IMR-90 (cell line): ENCODE measurements at regions not wholly inside any gene's neighbourhood (a gene's known extent, or its start where the extent isn't known, plus 50 kb on each side); places are given as distances from the start of the nearest gene placed in this dataset.

Source experiments
- ATAC-seq: fragments of 200-7000 bp; cut with Tn5 transposase; 2 replicates; pipeline ENCODE4 v1.9.1; 2020; ENCODE audit warnings: low read depth, mild to moderate bottlenecking, moderate library complexity
- BruUV-seq: library from RNA; stranded (reverse); fragments of 400-500 nt; replicated peaks from 2 replicates; lab custom pipeline; 2021; lab: Mats Ljungman, UMichigan
- CTCF ChIA-PET: fragments of 300-600 bp; formaldehyde crosslinking; extraction: SDS; loops from one replicate; lab custom pipeline; 2021; ENCODE audit warnings: antibody characterized with exemption; lab: Yijun Ruan, JAX
- POLR2A ChIA-PET: fragments of 300-600 bp; sonication (Branson Sonifier 250); formaldehyde crosslinking; loops from one replicate; lab custom pipeline; 2022; ENCODE audit warnings: antibody characterized with exemption; ENCODE audit not compliant: unreplicated experiment; lab: Charles Lee
- DNase-seq: peaks from one replicate; pipeline ENCODE4 v3.0.0; 2013
- H2AFZ ChIP-seq: replicated peaks from 2 replicates; pipeline ENCODE3; 2013; ENCODE audit warnings: low read length, mild to moderate bottlenecking; ENCODE audit not compliant: poor library complexity
- H2AK5ac ChIP-seq: 2 replicates; pipeline ENCODE4 v1.6.1; 2013; ENCODE audit warnings: low read depth, low read length, inconsistent platforms
- H2AK9ac ChIP-seq: replicated peaks from 2 replicates; pipeline ENCODE3; 2013; ENCODE audit warnings: mild to moderate bottlenecking, low read depth, low read length, moderate library complexity; ENCODE audit not compliant: poor library complexity
- H2BK120ac ChIP-seq: 2 replicates; pipeline ENCODE4 v1.6.1; 2013; ENCODE audit warnings: low read depth, low read length, inconsistent platforms
- H2BK15ac ChIP-seq: 3 replicates; pipeline ENCODE4 v1.6.1; 2013; ENCODE audit warnings: low read depth, low read length, inconsistent platforms
- H2BK20ac ChIP-seq: 2 replicates; pipeline ENCODE4 v1.6.1; 2013; ENCODE audit warnings: low read depth, mild to moderate bottlenecking, inconsistent platforms, low read length, moderate library complexity
- H2BK5ac ChIP-seq: 2 replicates; pipeline ENCODE4 v1.6.1; 2013; ENCODE audit warnings: mild to moderate bottlenecking, low read depth, low read length, inconsistent platforms; ENCODE audit not compliant: poor library complexity, severe bottlenecking
- H3K14ac ChIP-seq: replicated peaks from 2 replicates; pipeline ENCODE4 v1.6.1; 2013; ENCODE audit warnings: low read depth, low read length, inconsistent platforms
- H3K18ac ChIP-seq: 2 replicates; pipeline ENCODE4 v1.6.1; 2013; ENCODE audit warnings: low read depth, low read length, control low read depth
- H3K23ac ChIP-seq: 2 replicates; pipeline ENCODE4 v1.6.1; 2013; ENCODE audit warnings: low read depth, low read length, inconsistent platforms
- H3K27ac ChIP-seq: 2 replicates; pipeline ENCODE4 v1.5.1; 2013; ENCODE audit warnings: mild to moderate bottlenecking, control low read depth, low read length; ENCODE audit not compliant: insufficient read depth
- H3K27me3 ChIP-seq: 2 replicates; pipeline ENCODE4 v1.6.1; 2013; ENCODE audit warnings: low read length; ENCODE audit not compliant: control insufficient read depth, insufficient read depth
- H3K36me3 ChIP-seq: 2 replicates; pipeline ENCODE4 v1.6.1; 2013; ENCODE audit warnings: low read length, mixed read lengths; ENCODE audit not compliant: control insufficient read depth, insufficient read depth
- H3K4ac ChIP-seq: 2 replicates; pipeline ENCODE4 v1.6.1; 2013; ENCODE audit warnings: low read depth, low read length, inconsistent platforms
- H3K4me1 ChIP-seq: 2 replicates; pipeline ENCODE4 v1.6.1; 2013; ENCODE audit warnings: low read length, mixed read lengths; ENCODE audit not compliant: control insufficient read depth, insufficient read depth
- H3K4me2 ChIP-seq: 2 replicates; pipeline ENCODE4 v1.6.1; 2013; ENCODE audit warnings: low read depth, mild to moderate bottlenecking, control low read depth, low read length, moderate library complexity
- H3K4me3 ChIP-seq: 2 replicates; pipeline ENCODE4 v1.5.1; 2013; ENCODE audit warnings: low read depth, mild to moderate bottlenecking, control low read depth, low read length, moderate library complexity; ENCODE audit not compliant: insufficient read depth
- H3K56ac ChIP-seq: 2 replicates; pipeline ENCODE4 v1.6.1; 2013; ENCODE audit warnings: low read length, inconsistent platforms; ENCODE audit not compliant: insufficient read depth; ENCODE audit errors: extremely low read depth
- H3K79me1 ChIP-seq, 2 experiments: 2 replicates each; pipeline ENCODE4 v1.6.1; 2013; ENCODE audit warnings: low read length in 2 of 2, inconsistent platforms in 1 of 2, low read depth in 1 of 2
- H3K9ac ChIP-seq: 2 replicates; pipeline ENCODE4 v1.6.1; 2013; ENCODE audit warnings: low read depth, low read length, control low read depth
- H3K9me1 ChIP-seq: 2 replicates; pipeline ENCODE4 v1.6.1; 2013; ENCODE audit warnings: low read length, inconsistent platforms; ENCODE audit not compliant: insufficient read depth
- H3K9me3 ChIP-seq: 2 replicates; pipeline ENCODE4 v1.6.1; 2013; ENCODE audit warnings: low read length; ENCODE audit not compliant: control insufficient read depth, insufficient read depth
- H4K20me1 ChIP-seq: 2 replicates; pipeline ENCODE4 v1.6.1; 2013; ENCODE audit warnings: low read length, inconsistent platforms; ENCODE audit not compliant: insufficient read depth
- H4K5ac ChIP-seq: 2 replicates; pipeline ENCODE4 v1.6.1; 2013; ENCODE audit warnings: mild to moderate bottlenecking, low read depth, low read length, control low read depth
- H4K8ac ChIP-seq, 2 experiments: 2 replicates each; pipeline ENCODE4 v1.6.1; 2013; ENCODE audit warnings: low read depth in 2 of 2, low read length in 2 of 2, control low read depth in 1 of 2, inconsistent platforms in 1 of 2
- H4K91ac ChIP-seq: 2 replicates; pipeline ENCODE4 v1.6.1; 2013; ENCODE audit warnings: low read depth, low read length, inconsistent platforms; ENCODE audit not compliant: insufficient read depth
- BHLHE40 ChIP-seq: fragments of 150-350 bp; IDR thresholded peaks from 2 replicates; pipeline ENCODE4 v1.6.1; 2016; ENCODE audit warnings: mild to moderate bottlenecking, low read depth, low read length
- CEBPB ChIP-seq: IDR thresholded peaks from 2 replicates; pipeline ENCODE4 v1.6.1; 2012; ENCODE audit warnings: low read depth, low read length, improper control_type of control experiment
- CHD1 ChIP-seq: IDR thresholded peaks from 2 replicates; pipeline ENCODE4 v1.6.1; 2012; ENCODE audit warnings: low read depth, low read length, improper control_type of control experiment
- FOS ChIP-seq: fragments of 150-350 bp; IDR thresholded peaks from 2 replicates; pipeline ENCODE4 v1.6.1; 2016; ENCODE audit warnings: low read depth, low read length
- MAFK ChIP-seq: IDR thresholded peaks from 2 replicates; pipeline ENCODE4 v1.6.1; 2012; ENCODE audit warnings: low read depth, low read length, improper control_type of control experiment
- MAZ ChIP-seq: IDR thresholded peaks from 2 replicates; pipeline ENCODE4 v1.6.1; 2012; ENCODE audit warnings: low read depth, mild to moderate bottlenecking, low read length, improper control_type of control experiment, moderate library complexity, borderline replicate concordance
- MXI1 ChIP-seq: IDR thresholded peaks from 2 replicates; pipeline ENCODE4 v1.6.1; 2012; ENCODE audit warnings: low read depth, mild to moderate bottlenecking, low read length, moderate library complexity, borderline replicate concordance
- NFE2L2 ChIP-seq: fragments of 150-350 bp; IDR thresholded peaks from 2 replicates; pipeline ENCODE4 v1.6.1; 2016; ENCODE audit warnings: low read depth, mild to moderate bottlenecking, low read length
- POLR2A ChIP-seq: IDR thresholded peaks from 2 replicates; pipeline ENCODE4 v1.6.1; 2012; ENCODE audit warnings: mild to moderate bottlenecking, low read depth, low read length
- RAD21 ChIP-seq: IDR thresholded peaks from 2 replicates; pipeline ENCODE4 v1.6.1; 2012; ENCODE audit warnings: low read length, improper control_type of control experiment
- RCOR1 ChIP-seq: IDR thresholded peaks from 2 replicates; pipeline ENCODE4 v1.6.1; 2012; ENCODE audit warnings: mild to moderate bottlenecking, low read length, improper control_type of control experiment; ENCODE audit not compliant: insufficient replicate concordance
- RFX5 ChIP-seq: IDR thresholded peaks from 2 replicates; pipeline ENCODE4 v1.8.0; 2012; ENCODE audit warnings: low read depth, mild to moderate bottlenecking, low read length, moderate library complexity
- SMC3 ChIP-seq: fragments of 150-350 bp; IDR thresholded peaks from 2 replicates; pipeline ENCODE4 v1.6.1; 2016; ENCODE audit warnings: low read depth, mild to moderate bottlenecking, antibody characterized with exemption, low read length, moderate library complexity
- WGBS, 2 experiments: methylation state at CpG; one replicate each; pipeline versions ENCODE4 v1.1.5 to v1.1.7; 2013; ENCODE audit warnings: missing lambda C conversion rate in 2 of 2; ENCODE audit not compliant: insufficient read length in 1 of 2; ENCODE audit errors: extremely low coverage in 2 of 2; 5-methylcytosine and 5-hydroxymethylcytosine counted together
- dilution Hi-C: fragments of 300-500 bp; cut with HindIII; formaldehyde crosslinking; loops from one replicate; pipeline ENCODE4 v1.14.3; 2018; ENCODE audit warnings: low sequenced_read_pairs; ENCODE audit not compliant: unreplicated experiment
- in situ Hi-C: fragments of 300-500 bp; cut with MboI; formaldehyde crosslinking; loops from 3 replicates; pipeline ENCODE4 v1.14.3; 2019; ENCODE audit warnings: low sequenced_read_pairs, inconsistent platforms, mixed read lengths
- intact Hi-C: fragments of 100-400 bp; cut with micrococcal nuclease; formaldehyde crosslinking; loops from 2 replicates; pipeline ENCODE4 v1.10.0; 2022
- TF ChIP-seq, protein P1 (sequence below): fragments of 150-350 bp; IDR thresholded peaks from 2 replicates; pipeline ENCODE4 v1.6.1; 2016; ENCODE audit warnings: low read depth, mild to moderate bottlenecking, low read length, moderate library complexity, borderline replicate concordance
- TF ChIP-seq, protein P2 (sequence below): fragments of 150-350 bp; IDR thresholded peaks from 2 replicates; pipeline ENCODE4 v1.6.1; 2017; ENCODE audit warnings: mild to moderate bottlenecking, antibody characterized with exemption, low read length, low read depth
- TF ChIP-seq, protein P3 (sequence below): conservative IDR thresholded peaks from 2 replicates; pipeline ENCODE4 v1.5.1; 2012; ENCODE audit warnings: mild to moderate bottlenecking, low read depth, low read length, improper control_type of control experiment

DNA sequence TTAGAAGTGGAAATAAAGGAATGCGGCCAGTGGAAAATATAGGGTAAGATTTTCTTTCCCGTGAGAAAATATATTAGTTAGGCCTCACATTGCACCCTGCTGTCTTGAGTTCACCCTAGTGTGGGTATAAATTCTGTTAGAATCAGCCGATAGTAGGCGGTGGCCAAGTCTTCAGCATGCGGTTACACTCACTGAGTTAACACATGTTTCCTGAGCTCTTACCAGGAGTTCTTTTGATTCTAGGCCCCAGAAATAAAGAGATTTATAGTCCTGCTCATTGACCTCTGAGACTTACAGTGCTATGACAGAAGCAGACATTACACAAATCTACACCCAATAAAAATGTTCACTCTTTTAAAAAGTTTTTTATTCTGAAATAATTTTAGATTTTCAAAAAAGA lies 279.3 kb upstream of the LRRC7 start:
- Histone ChIP-seq H3K79me1 (no peaks in the 10 kb centered on the region), H4K20me1 (no peaks in the 10 kb centered on the region), H2BK120ac (no peak overlapping the region), H2AFZ (no peak overlapping the region), H3K4me1 (no peaks in the 10 kb centered on the region), H2BK15ac (no peak overlapping the region), H3K27me3 (no peaks in the 10 kb centered on the region), H3K18ac (no peak overlapping the region), H3K56ac (no peak overlapping the region), H3K4me3 (no peak overlapping the region), H4K8ac (no peak overlapping the region), H2BK20ac (no peak overlapping the region), H2BK5ac (no peak overlapping the region), H3K27ac (no peak overlapping the region), H3K23ac (no peak overlapping the region), H2AK5ac (no peak overlapping the region), H3K9ac (no peak overlapping the region), H3K9me1 (no peaks in the 10 kb centered on the region), H3K4me2 (no peak overlapping the region), H3K9me3 (no peaks in the 10 kb centered on the region), H3K4ac (no peak overlapping the region), H2AK9ac (no peak overlapping the region), H4K91ac (no peak overlapping the region), H3K14ac (no peak overlapping the region), H3K36me3 (no peaks in the 10 kb centered on the region), H4K5ac (no peak overlapping the region)
- no CpG with 5 or more reads among the region's 5 CpGs for WGBS, 2 experiments
- ChIA-PET POLR2A (no interaction called here), CTCF (no interaction called here)
- in situ Hi-C loops, result no loop called here
- dilution Hi-C loops, result no loop called here
- DNase-seq (no peak), ATAC-seq (no peak)
- intact Hi-C loops, result no loop called here
- BruUV-seq, result no TSS peak
- TF ChIP-seq RFX5 (no peak), RCOR1 (no peak), MAZ (no peak), MXI1 (no peak), POLR2A (no peak), SMC3 (no peak), CHD1 (no peak), NFE2L2 (no peak), BHLHE40 (no peak), CEBPB (no peak), MAFK (no peak), FOS (no peak), RAD21 (no peak)
- TF ChIP-seq, protein P1, sequence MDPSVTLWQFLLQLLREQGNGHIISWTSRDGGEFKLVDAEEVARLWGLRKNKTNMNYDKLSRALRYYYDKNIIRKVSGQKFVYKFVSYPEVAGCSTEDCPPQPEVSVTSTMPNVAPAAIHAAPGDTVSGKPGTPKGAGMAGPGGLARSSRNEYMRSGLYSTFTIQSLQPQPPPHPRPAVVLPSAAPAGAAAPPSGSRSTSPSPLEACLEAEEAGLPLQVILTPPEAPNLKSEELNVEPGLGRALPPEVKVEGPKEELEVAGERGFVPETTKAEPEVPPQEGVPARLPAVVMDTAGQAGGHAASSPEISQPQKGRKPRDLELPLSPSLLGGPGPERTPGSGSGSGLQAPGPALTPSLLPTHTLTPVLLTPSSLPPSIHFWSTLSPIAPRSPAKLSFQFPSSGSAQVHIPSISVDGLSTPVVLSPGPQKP, result no peak
- TF ChIP-seq, protein P2, sequence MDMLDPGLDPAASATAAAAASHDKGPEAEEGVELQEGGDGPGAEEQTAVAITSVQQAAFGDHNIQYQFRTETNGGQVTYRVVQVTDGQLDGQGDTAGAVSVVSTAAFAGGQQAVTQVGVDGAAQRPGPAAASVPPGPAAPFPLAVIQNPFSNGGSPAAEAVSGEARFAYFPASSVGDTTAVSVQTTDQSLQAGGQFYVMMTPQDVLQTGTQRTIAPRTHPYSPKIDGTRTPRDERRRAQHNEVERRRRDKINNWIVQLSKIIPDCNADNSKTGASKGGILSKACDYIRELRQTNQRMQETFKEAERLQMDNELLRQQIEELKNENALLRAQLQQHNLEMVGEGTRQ, result no peak
- TF ChIP-seq, protein P3, sequence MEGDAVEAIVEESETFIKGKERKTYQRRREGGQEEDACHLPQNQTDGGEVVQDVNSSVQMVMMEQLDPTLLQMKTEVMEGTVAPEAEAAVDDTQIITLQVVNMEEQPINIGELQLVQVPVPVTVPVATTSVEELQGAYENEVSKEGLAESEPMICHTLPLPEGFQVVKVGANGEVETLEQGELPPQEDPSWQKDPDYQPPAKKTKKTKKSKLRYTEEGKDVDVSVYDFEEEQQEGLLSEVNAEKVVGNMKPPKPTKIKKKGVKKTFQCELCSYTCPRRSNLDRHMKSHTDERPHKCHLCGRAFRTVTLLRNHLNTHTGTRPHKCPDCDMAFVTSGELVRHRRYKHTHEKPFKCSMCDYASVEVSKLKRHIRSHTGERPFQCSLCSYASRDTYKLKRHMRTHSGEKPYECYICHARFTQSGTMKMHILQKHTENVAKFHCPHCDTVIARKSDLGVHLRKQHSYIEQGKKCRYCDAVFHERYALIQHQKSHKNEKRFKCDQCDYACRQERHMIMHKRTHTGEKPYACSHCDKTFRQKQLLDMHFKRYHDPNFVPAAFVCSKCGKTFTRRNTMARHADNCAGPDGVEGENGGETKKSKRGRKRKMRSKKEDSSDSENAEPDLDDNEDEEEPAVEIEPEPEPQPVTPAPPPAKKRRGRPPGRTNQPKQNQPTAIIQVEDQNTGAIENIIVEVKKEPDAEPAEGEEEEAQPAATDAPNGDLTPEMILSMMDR, result no peak
